GM21423 (cell line): ENCODE measurements at regions not wholly inside any gene's neighbourhood (a gene's known extent, or its start where the extent isn't known, plus 50 kb on each side); places are given as distances from the start of the nearest gene placed in this dataset.
"Not testable (repeated sequence)": the region's sequence is repeated elsewhere in the genome, so short reads cannot be mapped to it uniquely, and the experiment has no call there.

ENCODE experiments used
- ATAC-seq: cut with Tn5 transposase; IDR thresholded peaks from one replicate; pipeline ENCODE4 v1.9.1; 2021; ENCODE audit warnings: mild to moderate bottlenecking, moderate library complexity; ENCODE audit not compliant: unreplicated experiment

DNA sequence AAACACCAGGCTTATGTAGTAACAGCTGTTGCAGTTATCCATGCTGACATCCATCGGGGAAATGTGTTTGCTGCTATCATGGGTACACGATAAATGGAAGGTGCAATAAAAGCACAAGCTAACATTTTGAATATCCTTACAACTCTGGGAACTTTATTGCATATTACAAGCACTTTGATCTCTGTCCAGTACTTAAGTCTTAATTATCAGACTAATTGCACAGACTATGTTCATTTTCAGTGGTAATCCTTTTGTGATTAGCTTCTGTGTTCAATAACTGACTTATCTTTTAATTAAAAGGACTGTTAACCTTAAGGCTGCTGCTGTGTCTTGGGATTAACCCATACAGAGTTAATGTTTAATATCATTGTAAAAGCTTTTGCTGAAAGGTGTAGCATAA is 101.4 kb upstream of the ATP5MC3 start:
- ATAC-seq, result no peak

DNA sequence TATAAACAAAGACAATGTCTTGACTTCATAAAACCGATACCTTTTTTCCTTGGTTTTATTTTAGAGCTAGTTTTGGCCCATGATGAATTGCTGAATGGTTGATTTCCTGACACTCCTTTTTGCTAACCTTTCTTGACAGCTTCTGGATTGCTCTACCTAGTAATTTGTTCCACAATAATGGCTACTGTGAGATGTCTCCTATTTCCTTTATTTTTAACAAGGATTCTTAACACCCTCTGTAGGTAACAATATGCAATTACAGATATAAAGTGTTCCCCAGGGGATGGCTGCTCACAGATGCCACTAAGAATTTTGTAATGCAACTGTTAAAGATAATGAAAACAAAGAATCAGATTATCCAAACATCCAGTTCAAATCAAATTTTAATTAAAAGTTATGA is 100.8 kb upstream of the ATP5MC3 start:
- peak; percentile 75 for ATAC-seq

DNA sequence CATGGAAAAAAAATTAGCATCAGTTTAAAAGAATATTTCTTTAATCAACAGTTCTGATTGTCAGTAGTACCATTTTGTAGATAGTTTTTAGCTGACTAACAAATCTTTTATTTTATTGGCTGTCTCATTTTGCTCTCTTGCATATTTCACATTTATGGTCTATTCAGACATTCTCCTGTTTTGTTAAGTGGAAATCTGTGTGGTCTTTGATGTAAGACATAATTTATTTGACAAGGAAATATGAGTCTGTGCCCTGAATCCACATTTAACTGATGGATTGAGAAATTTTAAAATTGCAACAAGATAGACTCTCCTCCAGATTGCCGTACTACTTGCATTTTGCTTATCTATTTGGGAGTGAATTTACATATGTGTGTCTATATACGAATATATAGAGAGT is 96.3 kb upstream of the ATP5MC3 start:
- ATAC-seq, result no peak

DNA sequence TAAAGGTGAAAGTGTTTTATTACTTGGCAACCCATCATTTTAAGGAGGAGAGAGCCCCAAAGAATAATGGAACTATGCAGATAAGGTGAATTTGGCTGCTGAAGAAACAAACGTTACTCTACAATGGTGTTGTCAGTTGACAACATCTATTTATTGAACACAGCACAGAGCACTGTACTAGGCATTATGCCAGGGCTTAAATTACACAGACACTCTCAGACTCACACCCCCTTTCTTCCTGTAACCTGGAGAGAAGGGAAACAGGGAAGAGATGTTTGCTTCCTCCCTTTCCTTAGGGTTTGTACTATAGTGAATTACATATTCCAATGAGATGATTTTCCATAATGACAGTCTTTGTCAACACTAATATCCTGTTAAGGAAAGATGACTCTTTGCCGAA is 94.0 kb upstream of the ATP5MC3 start:
- no peak for ATAC-seq

DNA sequence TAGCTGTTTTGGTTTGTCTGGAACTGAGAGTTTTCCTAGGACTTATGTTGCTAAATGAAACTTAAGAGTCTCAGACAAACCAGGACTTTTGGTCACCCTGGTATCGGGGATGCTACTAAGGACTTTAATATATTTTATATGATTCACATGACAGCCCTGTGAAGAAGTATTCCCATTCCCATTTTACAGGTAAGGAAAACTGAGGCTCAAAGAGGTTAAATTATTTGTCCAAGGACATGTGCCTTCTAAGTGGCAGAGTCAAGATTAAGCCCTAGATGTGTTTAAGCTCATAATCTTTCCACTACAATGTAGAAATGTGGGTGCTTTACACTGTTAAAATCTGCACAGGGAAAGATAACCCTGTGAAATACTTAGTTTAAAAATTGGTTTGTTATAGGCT is 77.7 kb upstream of the ATP5MC3 start:
- ATAC-seq, result no peak

DNA sequence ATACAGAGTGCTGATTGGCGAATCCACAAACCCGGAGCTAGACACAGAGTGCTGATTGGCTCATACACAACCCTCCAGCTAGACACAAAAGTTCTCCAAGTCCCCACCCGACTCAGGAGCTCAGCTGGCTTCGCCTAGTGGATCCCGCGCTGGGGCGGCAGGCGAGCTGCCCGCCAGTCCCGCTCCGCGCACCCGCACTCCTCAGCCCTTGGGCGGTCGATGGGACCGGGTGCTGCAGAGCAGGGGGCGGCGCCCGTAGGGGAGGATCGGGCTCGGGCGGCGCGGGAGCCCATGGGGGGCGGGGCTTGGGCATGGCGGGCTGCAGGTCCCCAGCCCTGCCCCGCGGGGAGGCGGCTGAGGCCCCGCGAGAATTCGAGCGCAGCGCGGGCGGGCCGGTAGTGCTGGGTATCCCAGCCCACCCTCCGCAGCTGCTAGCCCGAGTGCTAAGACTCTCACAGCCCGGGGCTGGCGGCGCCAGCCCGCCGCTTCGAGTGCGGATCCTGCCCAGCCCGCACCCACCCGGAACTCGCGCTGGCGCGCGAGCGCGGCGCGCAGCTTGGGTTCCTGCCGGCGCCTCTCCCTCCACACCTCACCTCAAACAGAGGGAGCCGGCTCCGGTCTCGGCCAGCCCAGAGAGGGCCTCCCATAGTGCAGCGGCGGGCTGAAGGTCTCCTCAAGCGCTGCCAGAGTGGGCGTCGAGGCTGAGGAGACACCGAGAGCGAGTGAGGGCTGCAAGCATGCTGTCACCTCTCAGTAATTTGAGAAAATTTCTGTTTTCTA is 75.5 kb upstream of the ATP5MC3 start:
- ATAC-seq, result no peak

DNA sequence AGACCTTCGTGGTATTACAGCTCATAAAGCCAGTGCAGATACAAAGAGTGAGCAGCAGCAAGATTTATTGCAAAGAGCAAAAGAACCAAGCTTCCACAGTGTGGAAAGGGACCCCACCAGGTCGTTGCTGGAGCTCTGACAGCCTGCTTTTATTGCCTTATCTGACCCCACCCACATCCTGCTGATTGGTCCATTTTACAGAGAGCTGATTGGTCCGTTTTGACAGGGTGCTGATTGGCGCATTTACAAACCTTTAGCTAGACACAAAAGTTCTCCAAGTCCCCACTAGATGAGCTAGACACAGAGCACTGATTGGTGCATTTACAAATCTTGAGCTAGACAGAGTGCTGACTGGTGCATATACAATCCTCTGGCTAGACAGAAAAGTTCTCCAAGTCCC is 74.9 kb upstream of the ATP5MC3 start:
- ATAC-seq, result not testable (repeated sequence)

DNA sequence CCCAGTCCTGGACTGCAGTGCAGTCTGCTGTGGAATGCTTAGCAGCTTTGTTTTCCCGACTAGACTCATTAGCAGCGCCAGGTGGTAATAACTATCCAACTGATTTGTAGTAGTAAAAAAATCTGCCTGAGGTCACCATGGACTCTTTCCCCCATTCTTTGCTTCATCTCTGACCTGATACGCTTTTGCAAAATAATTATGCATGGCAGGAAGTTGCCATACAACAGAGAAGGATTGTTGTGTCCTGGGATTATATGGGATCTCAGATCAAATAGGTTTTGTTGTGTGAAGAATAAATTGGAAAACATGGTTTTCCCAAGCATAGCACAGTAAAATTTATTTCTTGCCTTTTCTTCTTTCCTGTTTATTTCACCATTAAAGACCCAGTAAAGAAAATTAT is 72.4 kb upstream of the ATP5MC3 start:
- no peak for ATAC-seq

DNA sequence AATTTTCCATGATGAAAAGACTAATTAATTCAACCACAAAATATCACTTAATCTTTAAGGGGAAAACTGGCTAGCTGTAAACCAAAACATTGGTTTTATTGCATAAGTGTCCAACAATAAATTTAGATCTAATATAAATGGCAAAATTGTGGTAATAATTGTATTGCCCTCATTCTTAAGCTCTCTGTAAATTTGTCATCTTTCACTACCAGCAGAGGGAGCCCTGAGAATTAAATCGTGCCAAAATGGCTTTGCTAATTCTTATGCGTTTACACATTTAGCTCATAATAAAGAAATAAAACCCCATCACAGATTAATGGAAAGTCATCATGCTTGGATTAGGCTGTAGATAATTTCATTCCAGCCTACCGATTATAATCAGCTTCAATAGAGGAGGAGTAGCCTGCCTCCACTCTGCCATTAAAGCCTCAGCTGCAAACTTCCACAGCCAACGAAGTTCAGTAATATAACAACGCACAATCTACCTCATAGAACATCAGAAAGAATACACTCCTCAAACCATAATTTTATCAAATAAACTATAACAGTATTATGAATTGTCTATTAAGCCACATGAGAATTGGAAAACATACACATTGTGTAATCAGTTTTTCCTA is 70.0 kb upstream of the ATP5MC3 start:
- ATAC-seq, result no peak

DNA sequence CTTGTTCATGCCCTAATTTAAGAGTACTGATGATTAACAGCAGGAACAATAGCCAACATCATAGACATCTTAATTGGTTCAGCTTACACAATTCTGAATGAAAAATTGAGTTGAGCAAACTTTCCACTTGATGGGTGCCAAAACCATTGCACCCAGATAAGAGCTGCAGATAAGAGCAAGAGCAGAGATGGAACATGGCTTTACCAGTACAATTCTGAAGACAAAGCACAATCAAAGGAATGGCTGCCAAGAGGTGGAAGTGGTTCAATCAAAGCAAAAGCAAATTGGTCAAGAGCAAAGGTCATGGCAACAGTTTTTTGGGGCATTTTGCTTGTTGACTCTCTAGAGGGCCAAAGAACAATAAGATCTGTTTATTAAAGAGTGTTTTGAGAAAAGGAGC is 65.6 kb upstream of the ATP5MC3 start:
- no peak for ATAC-seq

DNA sequence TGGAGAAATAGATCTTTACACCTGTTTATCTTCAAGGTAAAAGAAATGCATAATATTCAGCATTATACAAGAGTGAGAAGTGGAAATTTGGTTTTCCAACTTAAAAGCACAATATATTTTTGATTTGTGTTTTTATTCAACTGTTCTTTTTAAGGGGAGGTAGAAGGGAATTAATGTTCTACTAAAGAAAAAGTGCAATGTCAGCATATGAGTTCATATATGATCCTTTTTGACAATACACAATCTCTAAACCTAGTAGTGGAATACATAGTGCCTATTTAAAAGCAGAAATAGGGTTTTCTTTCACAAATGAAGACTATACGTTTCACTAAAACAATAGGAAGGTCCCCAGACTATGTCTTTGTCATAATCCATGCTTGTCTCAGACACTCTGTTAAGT is 63.2 kb upstream of the ATP5MC3 start:
- ATAC-seq, result no peak

DNA sequence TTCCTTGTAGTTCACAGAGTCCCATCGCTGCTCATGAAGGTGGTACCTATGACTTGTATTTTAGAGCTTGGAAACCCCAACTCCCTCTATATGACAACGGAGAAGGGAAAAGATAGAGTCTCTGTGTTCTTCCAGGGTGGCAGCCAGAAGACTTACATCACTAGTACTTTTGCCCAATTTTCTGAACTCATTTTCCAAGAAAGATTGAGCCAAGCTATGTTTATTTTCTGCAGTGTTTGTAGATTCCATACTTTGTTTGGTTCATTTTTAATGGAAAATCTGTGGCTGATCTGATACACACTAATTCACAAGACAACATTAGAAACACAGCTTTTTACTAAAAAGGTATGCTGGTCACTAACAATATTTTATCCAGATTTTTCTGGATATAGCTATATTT is 60.2 kb upstream of the ATP5MC3 start:
- no peak for ATAC-seq

DNA sequence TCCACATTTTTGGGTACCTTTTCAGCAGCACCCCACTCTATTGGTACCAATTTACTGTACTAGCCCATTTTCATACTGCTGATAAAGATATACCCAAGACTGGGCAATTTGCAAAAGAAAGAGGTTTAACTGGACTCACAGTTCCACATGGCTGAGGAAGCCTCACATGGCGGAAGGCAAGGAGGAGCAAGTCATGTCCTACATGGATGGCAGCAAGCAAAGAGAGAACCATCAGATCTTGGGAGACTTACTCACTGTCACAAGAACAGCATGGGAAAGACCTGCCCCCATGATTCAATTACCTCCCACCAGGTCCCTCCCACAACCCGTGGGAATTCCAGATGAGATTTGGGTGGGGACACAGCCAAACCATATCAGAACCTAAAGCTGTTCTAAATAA is 58.5 kb upstream of the ATP5MC3 start:
- not testable (repeated sequence) for ATAC-seq

DNA sequence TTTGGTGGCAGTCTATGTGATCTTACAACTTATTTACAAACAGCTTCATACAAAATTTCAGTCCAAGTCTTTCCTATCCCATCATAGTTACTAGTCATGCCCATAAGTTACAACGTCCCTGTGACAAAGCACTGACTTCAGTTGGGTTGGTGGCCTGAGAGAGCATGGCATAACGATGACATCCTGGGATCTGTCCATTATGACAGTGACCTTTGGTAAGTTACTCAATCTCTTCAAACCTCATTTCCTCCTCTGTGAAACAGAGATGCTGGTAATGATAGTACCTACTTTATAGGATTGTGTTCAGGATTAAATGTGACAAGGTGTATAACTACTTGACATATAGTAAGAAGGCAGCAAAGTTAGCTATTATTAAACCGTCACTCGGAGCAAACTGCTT is 55.4 kb upstream of the ATP5MC3 start:
- ATAC-seq, result no peak

DNA sequence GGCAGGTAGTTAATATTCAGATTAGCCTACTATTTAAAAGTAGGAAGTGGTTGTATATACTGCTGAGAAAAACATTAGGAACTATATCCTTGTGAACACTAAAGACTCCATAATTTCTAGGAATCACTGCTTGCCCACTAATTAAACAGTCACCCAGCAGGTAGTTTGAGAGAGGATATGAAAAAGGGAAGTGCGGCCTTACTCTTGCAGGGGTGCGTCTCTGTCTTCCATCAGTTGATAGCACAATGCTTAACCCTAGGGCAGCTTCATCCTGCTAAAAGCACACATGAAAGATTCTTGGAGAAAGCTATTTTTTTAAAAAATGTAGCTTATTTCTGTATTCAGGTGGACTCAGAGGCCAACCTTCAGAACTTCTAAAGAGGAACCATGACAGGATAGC is 53.1 kb upstream of the ATP5MC3 start:
- ATAC-seq, result peak; percentile 86

DNA sequence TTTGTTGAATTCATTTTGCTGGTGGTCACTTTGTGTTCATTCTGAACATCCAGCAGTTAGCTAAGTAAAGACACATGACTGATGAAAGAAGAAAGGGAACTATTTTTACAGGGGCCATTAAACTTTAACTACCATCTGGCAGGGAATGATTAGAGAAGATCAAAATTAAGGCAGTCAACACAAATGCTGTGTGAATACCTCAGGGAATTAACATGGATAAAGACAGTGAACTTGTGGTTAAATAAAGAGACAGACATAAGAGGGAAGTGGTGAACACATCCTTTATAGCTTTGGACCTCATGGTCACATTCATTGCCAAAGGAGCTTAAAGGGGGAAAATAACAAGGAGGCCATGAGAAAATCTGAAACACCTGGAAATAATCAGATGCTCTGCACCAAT is 52.6 kb upstream of the ATP5MC3 start:
- peak; percentile 32 for ATAC-seq

DNA sequence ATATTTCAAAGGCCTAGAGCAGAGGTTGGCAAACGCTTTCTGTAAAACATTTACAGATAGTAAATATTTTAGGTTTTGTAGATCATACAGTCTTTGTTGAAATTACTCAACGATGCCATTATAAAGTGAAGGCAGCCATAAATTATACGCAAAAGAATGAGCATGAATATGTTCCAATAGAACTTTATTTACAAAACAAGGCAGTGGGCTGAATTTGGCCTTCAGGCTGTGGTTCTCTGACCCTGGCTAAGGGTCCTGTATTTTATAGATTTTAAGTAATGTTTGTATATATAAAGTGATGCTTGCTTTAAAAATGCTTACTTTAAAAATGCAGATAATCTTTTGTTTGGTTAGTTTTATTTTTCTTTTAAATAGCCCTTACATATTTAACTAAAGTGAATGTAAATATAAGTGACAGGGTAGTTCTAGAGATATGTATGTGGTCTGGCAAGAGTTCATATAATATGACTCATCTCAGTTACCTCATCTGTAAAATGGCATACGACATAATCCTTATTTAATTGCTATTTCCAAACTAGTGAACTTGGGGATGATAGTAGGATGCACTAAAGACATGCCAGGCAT is 51.7 kb upstream of the ATP5MC3 start:
- ATAC-seq, result no peak
